ENCODE measurements at regions not wholly inside any gene's neighbourhood (a gene's known extent, or its start where the extent isn't known, plus 50 kb on each side); places are given as distances from the start of the nearest gene placed in this dataset.

DNA sequence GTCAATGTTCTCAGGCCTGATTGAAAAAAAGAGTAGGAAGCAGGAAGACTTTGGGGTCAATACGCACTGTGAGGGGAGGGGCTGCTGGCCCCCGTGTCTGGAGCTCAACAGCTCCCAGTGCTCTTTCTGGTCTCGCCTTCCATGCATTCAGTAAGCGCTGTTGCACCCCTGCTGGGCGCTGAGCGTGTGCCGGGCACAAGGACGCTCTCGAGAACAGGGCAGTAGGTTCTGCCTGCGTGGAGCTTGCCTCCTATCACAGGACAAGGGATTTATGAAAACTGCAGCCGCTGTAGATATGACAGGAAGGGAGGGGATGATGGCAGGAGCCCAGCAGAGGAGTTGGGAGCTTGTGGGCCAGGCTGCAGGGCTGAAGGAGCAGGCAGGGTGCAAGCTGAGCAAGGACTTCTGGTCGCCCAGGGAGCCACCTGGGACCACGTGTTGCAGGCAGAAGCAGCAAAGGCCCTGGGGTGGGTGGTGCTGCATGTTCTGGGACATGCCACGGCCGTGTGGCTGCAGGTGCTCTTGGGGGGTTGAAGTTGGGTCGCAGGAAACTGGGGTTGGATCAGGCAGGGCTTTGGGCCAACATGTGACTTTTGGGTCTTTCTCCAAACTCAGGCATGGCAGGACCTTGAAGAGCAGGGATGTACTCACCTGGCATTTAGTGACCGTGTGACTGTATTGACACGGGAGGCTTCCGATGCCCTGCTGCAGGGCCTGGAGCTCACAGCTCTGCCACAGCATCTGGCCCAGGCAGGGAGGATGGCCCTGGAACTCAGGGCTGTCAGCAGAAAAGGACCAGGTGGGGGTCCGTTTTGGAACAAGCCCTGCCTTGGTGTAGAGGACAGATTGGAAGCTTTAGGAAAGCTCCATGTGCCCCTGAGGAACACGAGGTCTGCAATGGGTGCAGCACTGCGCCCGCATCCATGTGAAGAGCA is 97.9 kb downstream of the CPZ start:
- ATAC-seq (no peak), DNase-seq (no peak)
- Histone ChIP-seq H3K4me3 (no peak overlapping the region), H3K27ac (no peak overlapping the region), H3K9me3 (no peaks in the 10 kb centered on the region), H3K36me3 (no peaks in the 10 kb centered on the region), H3K4me1 (no peaks in the 10 kb centered on the region), H3K27me3 (peaks cover 0 to 69% of the 10 kb centered on the region in 2 donors)
- no peak for TF ChIP-seq CTCF (IDR thresholded peaks at IDR 0.05)
- intact Hi-C loops (cut with DNase I), result no loop called here

GRCh38 chr4:8689741-8690140 is 97.2 kb downstream of the CPZ start:
- H3K36me3 ChIP-seq, result no peaks in the 10 kb centered on the region
- no peak for DNase-seq
- H3K4me1 ChIP-seq, result no peaks in the 10 kb centered on the region
- intact Hi-C loops (cut with DNase I), result no loop called here
- no peak for ATAC-seq
- no peaks in the 10 kb centered on the region for H3K9me3 ChIP-seq
- H3K27me3 ChIP-seq, result peaks cover 0 to 68% of the 10 kb centered on the region in 2 donors
- TF ChIP-seq CTCF (IDR thresholded peaks at IDR 0.05), result no peak
- no peak overlapping the region for H3K27ac ChIP-seq
- no peak overlapping the region for H3K4me3 ChIP-seq

GRCh38 chr4:8688908-8689445 is 96.4 kb downstream of the CPZ start:
- Histone ChIP-seq H3K9me3 (no peaks in the 10 kb centered on the region), H3K27me3 (peaks cover 0 to 63% of the 10 kb centered on the region in 2 donors), H3K36me3 (no peaks in the 10 kb centered on the region), H3K4me3 (no peak overlapping the region), H3K4me1 (no peaks in the 10 kb centered on the region), H3K27ac (no peak overlapping the region)
- no peak for TF ChIP-seq CTCF (IDR thresholded peaks at IDR 0.05)
- DNase-seq (no peak), ATAC-seq (no peak)
- intact Hi-C loops (cut with DNase I), result no loop called here

- TF ChIP-seq CTCF (IDR thresholded peaks at IDR 0.05), result peak; percentile 38 to 46
- ATAC-seq (peak; percentile 87), DNase-seq (peak in 1 of 4 donors; percentile 23)
- no peaks in the 10 kb centered on the region for H3K4me1 ChIP-seq
- H3K27ac ChIP-seq, result no peak overlapping the region
- peaks cover 0 to 56% of the 10 kb centered on the region in 2 donors for H3K27me3 ChIP-seq
- H3K9me3 ChIP-seq, result no peaks in the 10 kb centered on the region
- H3K4me3 ChIP-seq, result no peak overlapping the region
- intact Hi-C loops (cut with DNase I), result no loop called here
- H3K36me3 ChIP-seq, result no peaks in the 10 kb centered on the region
These were observed 95.7 kb downstream of the CPZ start for GRCh38 chr4:8688041-8688907.

DNA sequence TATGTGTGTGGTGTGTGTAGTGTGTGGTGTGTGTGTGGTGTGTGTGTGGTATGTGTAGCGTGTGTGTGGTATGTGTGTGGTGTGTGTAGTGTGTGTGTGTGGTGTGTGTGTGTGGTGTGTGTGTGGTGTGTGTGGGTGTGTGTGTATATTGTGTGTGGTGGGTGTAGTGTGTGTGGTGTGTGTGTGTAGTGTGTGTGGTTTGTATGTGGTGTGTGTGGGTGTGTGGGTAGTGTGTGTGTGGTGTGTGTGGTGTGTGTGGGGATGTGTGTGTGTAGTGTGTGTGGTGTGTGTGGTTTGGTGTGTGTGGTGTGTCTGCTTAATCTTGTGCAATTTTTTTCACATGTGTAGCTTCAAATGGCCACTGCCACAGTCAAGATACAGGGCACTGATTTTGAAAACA is 94.5 kb downstream of the CPZ start:
- no peak for DNase-seq
- no peaks in the 10 kb centered on the region for H3K36me3 ChIP-seq
- no peak for TF ChIP-seq CTCF (IDR thresholded peaks at IDR 0.05)
- H3K27ac ChIP-seq, result no peak overlapping the region
- intact Hi-C loops (cut with DNase I), result no loop called here
- H3K9me3 ChIP-seq, result no peaks in the 10 kb centered on the region
- H3K27me3 ChIP-seq, result peaks cover 0 to 65% of the 10 kb centered on the region in 2 donors
- ATAC-seq, result no peak
- H3K4me3 ChIP-seq, result no peak overlapping the region
- no peaks in the 10 kb centered on the region for H3K4me1 ChIP-seq

All from left lung (tissue), 4 donors.